ENCODE measurements at regions not wholly inside any gene's neighbourhood (a gene's known extent, or its start where the extent isn't known, plus 50 kb on each side); places are given as distances from the start of the nearest gene placed in this dataset.

DNA sequence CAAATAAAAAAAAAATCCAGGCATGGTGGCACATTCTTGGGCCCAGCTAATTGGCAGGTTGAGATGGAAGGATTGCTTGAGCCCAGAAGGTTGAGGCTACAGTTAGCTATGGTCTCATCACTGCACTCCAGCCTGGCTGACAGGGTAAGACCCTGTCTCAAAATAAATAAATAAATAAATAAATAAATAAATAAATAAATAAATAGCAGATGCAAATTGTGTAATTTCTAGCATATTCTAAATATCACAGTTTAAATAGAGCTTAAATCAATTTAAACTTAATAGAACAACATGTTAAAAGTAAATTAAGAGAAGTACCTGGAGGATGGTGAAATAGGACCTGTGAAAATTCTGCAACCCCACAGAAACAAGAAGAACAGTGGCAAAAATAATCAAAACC is 290.5 kb downstream of the TFEC start:
- Histone ChIP-seq H3K9ac (ENCODE audit: low read depth, low read length) (no peak overlapping the region), H2BK15ac (ENCODE audit: low read depth, low read length) (no peak overlapping the region), H3K4me1 (ENCODE audit: control insufficient read depth, insufficient read depth, low read length) (no peaks in the 10 kb centered on the region), H4K5ac (ENCODE audit: low read depth, low read length) (no peak overlapping the region), H3K56ac (ENCODE audit: extremely low read depth, insufficient read depth, low read length) (no peak overlapping the region), H2AFZ (replicated peaks; ENCODE audit: low read length, poor library complexity) (no peak overlapping the region), H3K4me2 (ENCODE audit: low read depth, low read length) (no peak overlapping the region), H2BK5ac (ENCODE audit: low read depth, low read length, poor library complexity, severe bottlenecking) (no peak overlapping the region), H3K14ac (replicated peaks; ENCODE audit: low read depth, low read length) (no peak overlapping the region), H3K79me1 (ENCODE audit: low read depth in 1 of 2, low read length in 2 of 2) (no peaks in the 10 kb centered on the region), H3K27me3 (ENCODE audit: control insufficient read depth, insufficient read depth, low read length) (no peaks in the 10 kb centered on the region), H3K36me3 (ENCODE audit: control insufficient read depth, insufficient read depth, low read length) (no peaks in the 10 kb centered on the region), H4K91ac (ENCODE audit: insufficient read depth, low read depth, low read length) (no peak overlapping the region), H2AK5ac (ENCODE audit: low read depth, low read length) (no peak overlapping the region), H3K9me3 (ENCODE audit: control insufficient read depth, insufficient read depth, low read length) (no peaks in the 10 kb centered on the region), H3K4me3 (ENCODE audit: insufficient read depth, low read depth, low read length) (no peak overlapping the region), H4K20me1 (ENCODE audit: insufficient read depth, low read length) (no peaks in the 10 kb centered on the region), H3K9me1 (ENCODE audit: insufficient read depth, low read length) (no peaks in the 10 kb centered on the region), H3K27ac (ENCODE audit: insufficient read depth, low read length) (no peak overlapping the region), H3K4ac (ENCODE audit: low read depth, low read length) (no peak overlapping the region), H2BK120ac (ENCODE audit: low read depth, low read length) (no peak overlapping the region), H3K18ac (ENCODE audit: low read depth, low read length) (no peak overlapping the region), H3K23ac (ENCODE audit: low read depth, low read length) (no peak overlapping the region), H2BK20ac (ENCODE audit: low read depth, low read length) (no peak overlapping the region), H2AK9ac (replicated peaks; ENCODE audit: low read depth, low read length, poor library complexity) (no peak overlapping the region), H4K8ac (ENCODE audit: low read depth in 2 of 2, low read length in 2 of 2) (no peak overlapping the region)
- no peak for TF ChIP-seq CEBPB (IDR thresholded peaks at IDR 0.05; ENCODE audit: low read depth, low read length)
- TF ChIP-seq, protein P1, sequence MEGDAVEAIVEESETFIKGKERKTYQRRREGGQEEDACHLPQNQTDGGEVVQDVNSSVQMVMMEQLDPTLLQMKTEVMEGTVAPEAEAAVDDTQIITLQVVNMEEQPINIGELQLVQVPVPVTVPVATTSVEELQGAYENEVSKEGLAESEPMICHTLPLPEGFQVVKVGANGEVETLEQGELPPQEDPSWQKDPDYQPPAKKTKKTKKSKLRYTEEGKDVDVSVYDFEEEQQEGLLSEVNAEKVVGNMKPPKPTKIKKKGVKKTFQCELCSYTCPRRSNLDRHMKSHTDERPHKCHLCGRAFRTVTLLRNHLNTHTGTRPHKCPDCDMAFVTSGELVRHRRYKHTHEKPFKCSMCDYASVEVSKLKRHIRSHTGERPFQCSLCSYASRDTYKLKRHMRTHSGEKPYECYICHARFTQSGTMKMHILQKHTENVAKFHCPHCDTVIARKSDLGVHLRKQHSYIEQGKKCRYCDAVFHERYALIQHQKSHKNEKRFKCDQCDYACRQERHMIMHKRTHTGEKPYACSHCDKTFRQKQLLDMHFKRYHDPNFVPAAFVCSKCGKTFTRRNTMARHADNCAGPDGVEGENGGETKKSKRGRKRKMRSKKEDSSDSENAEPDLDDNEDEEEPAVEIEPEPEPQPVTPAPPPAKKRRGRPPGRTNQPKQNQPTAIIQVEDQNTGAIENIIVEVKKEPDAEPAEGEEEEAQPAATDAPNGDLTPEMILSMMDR (conservative IDR thresholded peaks at IDR 0.05; ENCODE audit: low read depth, low read length): no peak
- no peak for TF ChIP-seq RAD21 (IDR thresholded peaks at IDR 0.05; ENCODE audit: low read length)
- no peak for TF ChIP-seq NFE2L2 (IDR thresholded peaks at IDR 0.05; ENCODE audit: low read depth, low read length)
- TF ChIP-seq FOS (IDR thresholded peaks at IDR 0.05; ENCODE audit: low read depth, low read length): no peak
- no peak for TF ChIP-seq MAZ (IDR thresholded peaks at IDR 0.05; ENCODE audit: borderline replicate concordance, low read depth, low read length)
- no peak for TF ChIP-seq CHD1 (IDR thresholded peaks at IDR 0.05; ENCODE audit: low read depth, low read length)
- in situ Hi-C loops (cut with MboI; ENCODE audit: low sequenced_read_pairs) (no loop called here), dilution Hi-C loops (cut with HindIII; ENCODE audit: low sequenced_read_pairs, unreplicated experiment) (no loop called here), intact Hi-C loops (cut with micrococcal nuclease) (no loop called here)
- BruUV-seq (replicated peaks): no TSS peak
- ChIA-PET POLR2A (ENCODE audit: unreplicated experiment) (no interaction called here), CTCF (no interaction called here)
- ATAC-seq (ENCODE audit: low read depth) (no peak), DNase-seq (no peak)
